ENCODE measurements at regions not wholly inside any gene's neighbourhood (a gene's known extent, or its start where the extent isn't known, plus 50 kb on each side); places are given as distances from the start of the nearest gene placed in this dataset.

DNA sequence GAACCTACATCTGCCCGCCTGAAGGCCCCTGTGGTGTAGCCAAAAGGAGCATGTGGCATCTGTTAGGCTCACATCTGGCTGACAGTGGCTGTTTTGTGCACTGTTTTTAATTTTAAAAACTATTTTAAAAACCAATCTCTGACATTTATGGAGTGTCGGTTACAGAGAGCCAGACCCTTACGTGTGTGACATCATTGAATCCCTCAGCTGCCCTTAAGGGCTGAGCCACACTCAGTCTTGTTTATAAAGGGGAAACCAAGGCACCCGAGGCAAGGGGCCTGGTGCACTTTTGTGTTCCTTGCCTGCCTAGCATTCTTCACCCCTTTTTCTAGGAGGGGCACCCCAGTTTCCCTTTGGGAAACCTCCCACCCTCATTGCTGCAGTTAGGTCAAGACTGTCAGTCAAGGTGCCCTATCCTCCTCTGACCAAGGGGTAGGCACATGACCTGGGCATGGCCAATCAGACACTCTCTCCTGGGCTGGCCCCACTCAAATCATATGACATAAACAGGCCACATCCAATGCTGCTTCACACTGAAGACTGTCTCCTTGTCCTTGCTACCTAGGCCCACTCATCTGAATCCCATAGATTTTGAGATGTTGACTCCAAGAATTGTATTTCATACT, 105.3 kb downstream of the LSM3 start:
- DNase-seq (ENCODE audit: extremely low read depth, low read depth), result peak; percentile 84
- TF ChIP-seq, protein P1, sequence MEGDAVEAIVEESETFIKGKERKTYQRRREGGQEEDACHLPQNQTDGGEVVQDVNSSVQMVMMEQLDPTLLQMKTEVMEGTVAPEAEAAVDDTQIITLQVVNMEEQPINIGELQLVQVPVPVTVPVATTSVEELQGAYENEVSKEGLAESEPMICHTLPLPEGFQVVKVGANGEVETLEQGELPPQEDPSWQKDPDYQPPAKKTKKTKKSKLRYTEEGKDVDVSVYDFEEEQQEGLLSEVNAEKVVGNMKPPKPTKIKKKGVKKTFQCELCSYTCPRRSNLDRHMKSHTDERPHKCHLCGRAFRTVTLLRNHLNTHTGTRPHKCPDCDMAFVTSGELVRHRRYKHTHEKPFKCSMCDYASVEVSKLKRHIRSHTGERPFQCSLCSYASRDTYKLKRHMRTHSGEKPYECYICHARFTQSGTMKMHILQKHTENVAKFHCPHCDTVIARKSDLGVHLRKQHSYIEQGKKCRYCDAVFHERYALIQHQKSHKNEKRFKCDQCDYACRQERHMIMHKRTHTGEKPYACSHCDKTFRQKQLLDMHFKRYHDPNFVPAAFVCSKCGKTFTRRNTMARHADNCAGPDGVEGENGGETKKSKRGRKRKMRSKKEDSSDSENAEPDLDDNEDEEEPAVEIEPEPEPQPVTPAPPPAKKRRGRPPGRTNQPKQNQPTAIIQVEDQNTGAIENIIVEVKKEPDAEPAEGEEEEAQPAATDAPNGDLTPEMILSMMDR (IDR thresholded peaks at IDR 0.05; ENCODE audit: low read depth, low read length, missing control alignments), result no peak

DNA sequence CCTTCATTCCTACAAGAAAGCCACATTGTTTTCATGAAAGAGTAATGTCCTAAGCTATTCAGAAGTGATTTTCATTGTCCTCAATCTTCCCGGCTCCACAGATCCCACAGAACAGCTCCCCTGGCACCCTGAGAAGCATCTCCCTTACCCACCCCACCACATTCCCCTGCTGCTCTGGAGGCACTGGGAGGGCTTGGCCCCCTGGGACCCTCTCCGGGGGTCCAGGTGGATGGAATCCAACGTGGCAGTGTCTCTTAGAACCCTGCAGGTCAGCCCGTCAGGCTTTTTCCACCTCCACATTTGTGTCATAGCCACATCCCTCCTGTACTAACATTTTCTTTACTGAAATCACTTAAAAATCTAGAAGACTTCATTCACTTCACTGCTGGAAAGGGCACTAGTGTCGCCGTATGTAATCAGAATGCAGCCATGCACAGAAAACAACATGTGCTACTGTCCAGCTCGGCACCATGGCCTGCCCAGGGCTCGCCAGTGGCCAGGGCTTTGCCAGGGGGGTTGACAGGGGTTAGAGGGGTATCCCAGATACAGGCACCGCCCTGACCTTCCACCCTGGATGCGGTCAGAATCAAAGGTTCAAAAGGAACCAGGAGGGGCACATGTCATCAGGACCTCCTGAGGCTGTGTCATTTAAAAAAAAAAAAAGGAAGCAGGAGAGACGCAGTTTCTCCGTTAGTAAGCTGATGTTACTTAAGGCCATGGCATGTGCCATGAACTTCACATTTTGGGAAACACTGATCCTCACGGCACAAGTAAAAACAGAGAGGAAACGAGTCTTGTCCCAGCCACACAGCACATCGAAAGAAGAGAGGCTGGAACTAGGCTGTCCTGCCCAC, 106.3 kb downstream of the LSM3 start:
- TF ChIP-seq, protein P1 (IDR thresholded peaks at IDR 0.05; ENCODE audit: low read depth, low read length, missing control alignments), result no peak
- no peak overlapping the region for H3K4me3 ChIP-seq (replicated peaks; ENCODE audit: low read depth, low read length)
- no peak for DNase-seq (ENCODE audit: extremely low read depth, low read depth)

More for the DNA sequence above, 105.3 kb downstream of the LSM3 start:
- H3K4me3 ChIP-seq (replicated peaks; ENCODE audit: low read depth, low read length), result no peak overlapping the region

DNA sequence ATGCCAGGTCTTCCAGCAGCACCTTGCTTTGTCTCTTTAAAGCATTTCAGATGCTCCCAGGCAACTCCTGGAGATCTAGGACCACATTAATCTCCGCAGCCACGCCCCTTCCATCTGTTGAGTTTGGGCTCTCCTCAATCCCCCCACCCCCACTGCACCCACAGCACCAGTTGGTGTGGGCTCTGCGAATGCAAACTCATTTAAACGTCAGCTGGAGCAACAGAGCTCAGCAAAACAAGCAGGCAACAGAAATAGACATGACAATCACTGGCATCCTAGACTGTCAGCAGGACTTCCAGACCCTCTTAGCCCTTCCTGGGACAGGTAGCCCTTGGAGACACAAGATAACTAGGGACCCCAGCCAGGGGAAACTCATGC, 106.9 kb downstream of the LSM3 start:
- no peak overlapping the region for H3K4me3 ChIP-seq (replicated peaks; ENCODE audit: low read depth, low read length)
- DNase-seq (ENCODE audit: extremely low read depth, low read depth), result no peak
- TF ChIP-seq, protein P1 (IDR thresholded peaks at IDR 0.05; ENCODE audit: low read depth, low read length, missing control alignments), result no peak

DNA sequence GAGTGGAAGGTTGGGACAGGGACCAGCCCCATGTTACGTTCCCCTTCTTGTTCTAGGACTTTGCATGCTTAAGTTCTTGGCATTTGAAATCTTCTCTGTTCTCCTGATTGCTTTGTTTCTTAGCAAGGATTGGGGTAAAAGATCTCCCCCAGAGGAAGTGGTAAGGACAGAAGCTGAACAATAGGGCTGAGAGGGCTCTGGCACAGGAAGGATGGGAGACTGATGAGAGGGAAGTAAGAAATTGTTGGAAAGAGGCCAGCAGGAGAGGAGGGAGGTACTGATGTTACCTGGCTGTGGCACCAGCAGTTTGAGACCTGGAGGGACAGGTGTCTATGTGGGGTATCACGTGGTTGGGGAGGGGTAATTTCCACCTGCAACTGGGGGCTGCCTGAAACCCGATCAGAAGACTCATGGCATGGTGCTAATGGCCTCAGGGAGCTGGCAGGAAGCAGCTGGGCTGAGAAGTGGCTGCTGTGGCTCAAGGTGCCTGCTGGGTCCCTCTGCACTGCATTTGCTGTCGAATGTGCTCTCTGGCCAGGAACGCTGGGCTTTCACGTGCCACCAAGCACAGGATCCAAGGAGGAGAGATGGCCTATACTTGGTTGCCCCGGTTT, 108.4 kb downstream of the LSM3 start:
- TF ChIP-seq, protein P1 (IDR thresholded peaks at IDR 0.05; ENCODE audit: low read depth, low read length, missing control alignments), result no peak
- no peak for DNase-seq (ENCODE audit: extremely low read depth, low read depth)
- no peak overlapping the region for H3K4me3 ChIP-seq (replicated peaks; ENCODE audit: low read depth, low read length)

DNA sequence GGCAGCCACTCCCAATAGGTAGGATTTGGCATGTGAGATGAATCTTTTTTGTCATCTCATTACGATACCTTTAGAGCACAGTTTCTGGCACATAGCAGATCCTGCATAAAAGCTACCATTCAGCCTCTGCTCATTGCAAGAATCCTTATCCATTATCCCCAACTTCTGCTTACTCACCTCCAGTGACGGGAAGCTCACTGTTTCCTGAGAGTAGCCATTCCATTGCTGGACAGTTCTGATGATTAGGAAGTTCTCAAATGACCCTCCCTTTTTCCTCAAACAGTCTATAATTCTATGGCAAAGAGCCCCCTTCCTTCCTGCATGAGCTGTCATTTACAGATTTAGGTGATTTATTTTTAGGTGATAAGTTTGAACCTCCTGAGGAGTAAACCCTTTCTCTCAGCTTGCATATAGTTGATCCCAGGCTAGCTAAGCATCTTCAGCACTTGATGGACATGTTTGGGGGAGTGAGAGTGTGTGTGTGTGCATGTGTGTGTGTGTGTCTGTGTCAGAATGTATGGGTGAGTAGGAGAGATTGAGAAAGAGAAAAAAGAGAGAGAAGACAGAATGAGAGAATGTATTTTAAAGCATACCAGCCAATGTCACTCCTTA, 109.7 kb downstream of the LSM3 start:
- TF ChIP-seq, protein P1 (IDR thresholded peaks at IDR 0.05; ENCODE audit: low read depth, low read length, missing control alignments), result no peak
- no peak for DNase-seq (ENCODE audit: extremely low read depth, low read depth)
- no peak overlapping the region for H3K4me3 ChIP-seq (replicated peaks; ENCODE audit: low read depth, low read length)

DNA sequence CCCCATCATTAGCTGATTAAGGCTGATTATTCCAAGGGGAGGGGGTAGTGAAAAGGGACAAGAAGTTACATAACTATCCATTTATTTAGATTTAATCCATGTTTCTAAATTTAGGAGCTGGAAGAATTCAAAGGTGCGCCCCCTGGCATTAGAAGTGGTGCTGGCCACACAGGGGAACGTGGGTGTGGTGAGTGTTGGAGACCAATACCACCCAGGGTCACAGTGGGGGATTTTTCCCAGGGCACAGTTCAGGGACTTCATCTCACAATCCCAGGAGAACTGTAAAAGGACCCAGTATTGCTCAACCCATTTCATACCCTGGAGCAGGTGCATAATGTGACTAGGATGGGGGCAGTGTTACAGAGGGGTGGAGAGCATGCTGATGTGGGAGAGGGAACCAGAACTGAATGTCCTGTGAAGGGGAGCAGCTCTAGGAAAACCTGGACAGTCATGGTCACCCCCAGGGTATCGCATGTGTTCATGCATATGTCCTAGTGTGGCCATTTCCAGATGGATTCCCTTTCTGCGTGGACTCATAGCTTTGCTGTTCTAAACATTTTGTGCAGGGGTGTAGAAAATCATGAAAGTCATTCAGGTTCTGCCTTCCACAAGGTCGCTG, 110.3 kb downstream of the LSM3 start:
- TF ChIP-seq, protein P1 (IDR thresholded peaks at IDR 0.05; ENCODE audit: low read depth, low read length, missing control alignments), result peak; percentile 7
- DNase-seq (ENCODE audit: extremely low read depth, low read depth), result no peak
- H3K4me3 ChIP-seq (replicated peaks; ENCODE audit: low read depth, low read length), result no peak overlapping the region
